ENCODE measurements at regions not wholly inside any gene's neighbourhood (a gene's known extent, or its start where the extent isn't known, plus 50 kb on each side); places are given as distances from the start of the nearest gene placed in this dataset.
"Not testable (repeated sequence)": the region's sequence is repeated elsewhere in the genome, so short reads cannot be mapped to it uniquely, and the experiment has no call there.

- DNase-seq (ENCODE audit: low spot score), result no peak
Observed at GRCh38 chr1:163472651-163473248, 151.0 kb downstream of the NUF2 start.

GRCh38 chr1:163477276-163477830 lies 155.6 kb downstream of the NUF2 start:
- DNase-seq (ENCODE audit: low spot score), result no peak

- DNase-seq (ENCODE audit: low spot score), result not testable (repeated sequence)
Observed at GRCh38 chr1:163498391-163499330, 176.9 kb downstream of the NUF2 start.

- DNase-seq (ENCODE audit: low spot score), result no peak
Observed at GRCh38 chr1:163504331-163504978, 182.7 kb downstream of the NUF2 start.

- no peak for DNase-seq (ENCODE audit: low spot score)
Observed at GRCh38 chr1:163509114-163509513, 187.4 kb downstream of the NUF2 start.

GRCh38 chr1:163512349-163512989 lies 190.7 kb downstream of the NUF2 start:
- no peak for DNase-seq (ENCODE audit: low spot score)

- DNase-seq (ENCODE audit: low spot score), result no peak
Observed at GRCh38 chr1:163523375-163524029, 201.7 kb downstream of the NUF2 start.

- peak; percentile 15 for DNase-seq (ENCODE audit: low spot score)
Observed at GRCh38 chr1:163528710-163529348, 207.1 kb downstream of the NUF2 start.

GRCh38 chr1:163531345-163531744 lies 209.6 kb downstream of the NUF2 start:
- no peak for DNase-seq (ENCODE audit: low spot score)

GRCh38 chr1:163535401-163535800 lies 213.6 kb downstream of the NUF2 start:
- DNase-seq (ENCODE audit: low spot score), result no peak

- DNase-seq (ENCODE audit: low spot score), result no peak
Observed at GRCh38 chr1:163535807-163536206, 214.1 kb downstream of the NUF2 start.

- no peak for DNase-seq (ENCODE audit: low spot score)
Observed at GRCh38 chr1:163537809-163538208, 216.1 kb downstream of the NUF2 start.

GRCh38 chr1:163538667-163539066 lies 216.9 kb downstream of the NUF2 start:
- no peak for DNase-seq (ENCODE audit: low spot score)

GRCh38 chr1:163540727-163541126 lies 219.0 kb downstream of the NUF2 start:
- DNase-seq (ENCODE audit: low spot score), result no peak

- DNase-seq (ENCODE audit: low spot score), result no peak
Observed at GRCh38 chr1:163544441-163544840, 222.7 kb downstream of the NUF2 start.

- no peak for DNase-seq (ENCODE audit: low spot score)
Observed at GRCh38 chr1:163558162-163558561, 236.4 kb downstream of the NUF2 start.

- no peak for DNase-seq (ENCODE audit: low spot score)
Observed at GRCh38 chr1:163561580-163562295, 240.0 kb downstream of the NUF2 start.

- no peak for DNase-seq (ENCODE audit: low spot score)
Observed at GRCh38 chr1:163562355-163562754, 240.6 kb downstream of the NUF2 start.

GRCh38 chr1:163565166-163565565 lies 243.4 kb downstream of the NUF2 start:
- no peak for DNase-seq (ENCODE audit: low spot score)

- DNase-seq (ENCODE audit: low spot score), result no peak
Observed at GRCh38 chr1:163570071-163570470, 248.3 kb downstream of the NUF2 start.
